Glomerular endothelial cell (primary cell): ENCODE measurements at regions not wholly inside any gene's neighbourhood (a gene's known extent, or its start where the extent isn't known, plus 50 kb on each side); places are given as distances from the start of the nearest gene placed in this dataset.

Source experiments
- DNase-seq: peaks from one replicate; pipeline ENCODE4 v3.0.0-alpha.2; 2011; ENCODE audit warnings: low read depth, low spot score; ENCODE audit errors: extremely low read depth

DNA sequence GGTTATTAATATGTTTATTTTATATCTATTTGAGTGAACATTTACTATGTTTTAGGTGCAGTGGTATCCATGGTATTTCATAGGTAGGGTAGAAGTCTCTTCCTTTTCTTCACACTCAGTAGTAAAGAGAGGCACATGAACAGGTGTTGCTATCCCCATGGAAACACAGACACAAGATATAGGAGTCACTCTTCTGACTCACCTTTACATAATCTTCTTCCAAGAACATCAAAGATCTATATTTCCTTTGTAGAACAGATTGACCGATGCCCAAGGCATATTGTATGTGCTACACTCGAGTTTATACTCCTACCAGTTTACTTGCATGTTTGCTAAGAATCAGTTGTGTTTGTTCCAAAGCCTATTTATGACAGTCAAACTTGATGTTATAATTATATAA lies 1997.4 kb downstream of the C4orf33 start:
- DNase-seq = no peak

DNA sequence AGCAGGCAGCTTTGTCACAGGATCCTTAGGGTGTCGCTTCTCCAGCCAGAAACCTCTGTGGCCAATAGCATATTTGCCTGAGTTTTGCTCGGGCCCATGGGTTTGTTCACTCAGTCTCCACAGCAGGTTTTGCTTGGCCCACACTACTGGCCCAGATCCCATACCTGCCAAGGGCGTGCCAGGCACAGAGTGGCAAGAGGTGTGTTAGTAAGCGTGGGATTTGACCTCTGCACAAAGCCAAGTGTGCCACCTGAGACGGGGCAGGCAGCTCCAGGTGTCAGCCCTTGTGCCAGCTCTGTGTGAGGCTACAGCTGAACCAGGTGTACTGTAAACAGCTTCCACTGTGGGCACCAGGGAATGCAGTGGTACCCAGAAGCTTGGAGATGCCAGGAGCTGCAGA lies 2003.0 kb downstream of the C4orf33 start:
- DNase-seq = no peak

DNA sequence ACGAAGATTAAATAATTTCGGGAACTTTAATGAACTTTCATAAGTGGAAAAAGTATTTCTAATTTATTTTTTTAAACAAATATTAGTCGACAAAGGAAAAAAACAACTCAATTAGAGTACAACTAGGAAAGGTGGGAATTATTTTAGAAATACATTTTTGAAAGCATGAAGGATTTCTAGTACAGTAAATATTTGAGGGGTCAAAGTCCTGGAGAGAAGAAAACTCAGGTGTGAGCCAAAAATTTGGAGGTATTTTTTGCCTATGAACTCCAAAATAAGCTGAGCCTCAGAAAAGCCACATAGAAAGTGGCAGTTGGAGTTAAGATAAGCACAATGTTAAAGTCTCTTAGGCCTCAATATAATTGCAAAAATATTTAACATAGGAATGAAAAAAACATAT lies 2017.3 kb downstream of the C4orf33 start:
- DNase-seq = no peak

DNA sequence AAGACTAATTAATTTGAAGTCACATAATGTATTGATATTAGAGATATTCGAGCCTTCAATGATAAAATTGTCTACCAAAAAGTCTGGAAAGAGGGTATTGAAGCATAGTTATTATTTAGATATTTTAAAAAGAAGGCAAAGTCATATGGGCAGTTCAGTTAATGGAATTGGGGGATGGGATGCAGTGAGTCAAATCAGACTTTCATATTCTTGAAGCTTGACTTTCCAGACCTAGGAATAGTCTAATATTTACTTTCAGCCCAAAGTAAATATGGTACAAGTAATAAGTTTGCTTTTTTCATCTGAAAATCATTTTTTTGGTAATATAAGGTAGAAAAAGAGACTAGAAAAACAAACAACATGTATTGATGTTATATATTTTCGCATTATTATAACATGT lies 2017.8 kb downstream of the C4orf33 start:
- DNase-seq = no peak

DNA sequence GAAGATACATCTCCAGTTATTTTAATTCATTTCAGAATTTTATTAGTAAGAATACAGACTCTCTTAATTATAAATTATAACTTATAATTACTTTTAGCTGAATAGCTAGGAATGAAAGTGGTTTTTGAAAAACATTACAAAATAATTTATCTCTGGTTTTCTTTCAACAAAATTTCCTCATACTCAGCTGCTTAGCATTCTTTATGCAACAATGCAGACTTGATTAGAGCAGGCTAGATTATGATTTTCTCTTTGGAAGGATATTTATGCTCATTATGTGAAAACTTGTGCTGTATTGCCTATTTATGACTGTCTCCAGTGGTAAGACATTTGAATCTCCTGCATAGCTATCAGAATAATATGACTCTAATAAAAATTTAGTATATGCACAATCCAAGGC lies 2023.7 kb downstream of the C4orf33 start:
- DNase-seq = no peak

DNA sequence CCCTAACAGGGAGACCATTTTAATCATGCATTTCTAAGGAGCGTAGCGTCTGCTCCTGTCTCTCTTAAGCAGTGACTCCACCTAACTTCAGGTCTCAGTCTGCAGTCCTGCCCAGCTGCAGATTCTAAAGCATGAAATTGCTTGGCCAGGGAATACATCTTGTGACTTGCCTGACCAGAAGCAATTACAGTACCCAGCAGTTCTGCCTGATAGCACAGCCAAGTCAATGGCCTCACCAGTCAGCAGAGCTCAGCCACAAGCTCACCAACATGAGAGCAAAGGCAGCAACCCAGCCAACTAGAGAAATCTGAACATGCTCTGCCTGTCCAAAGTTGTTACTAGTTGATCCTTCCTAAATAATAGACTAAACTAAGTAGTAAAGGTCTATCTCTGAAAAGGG lies 2011.9 kb upstream of the PCDH10 start:
- DNase-seq = no peak

DNA sequence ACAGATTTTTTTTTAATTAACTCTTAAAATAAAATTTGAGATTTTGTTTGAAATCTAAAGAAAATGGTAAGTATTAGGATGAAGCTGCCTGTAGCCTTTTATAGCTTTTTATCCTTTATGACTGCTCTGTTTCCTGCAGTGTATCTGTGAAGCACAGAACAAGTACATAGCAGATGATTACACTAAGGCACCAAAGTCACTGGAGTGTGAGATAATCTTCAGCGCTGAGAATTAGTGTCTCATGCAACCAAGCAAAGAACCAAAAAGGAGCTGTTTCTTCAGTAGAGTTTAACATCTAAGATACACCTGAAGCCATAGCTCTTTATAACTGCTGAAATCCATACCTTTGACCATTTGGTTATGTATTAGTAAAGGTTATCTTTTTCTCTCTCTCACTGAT lies 1989.8 kb upstream of the PCDH10 start:
- DNase-seq = no peak

DNA sequence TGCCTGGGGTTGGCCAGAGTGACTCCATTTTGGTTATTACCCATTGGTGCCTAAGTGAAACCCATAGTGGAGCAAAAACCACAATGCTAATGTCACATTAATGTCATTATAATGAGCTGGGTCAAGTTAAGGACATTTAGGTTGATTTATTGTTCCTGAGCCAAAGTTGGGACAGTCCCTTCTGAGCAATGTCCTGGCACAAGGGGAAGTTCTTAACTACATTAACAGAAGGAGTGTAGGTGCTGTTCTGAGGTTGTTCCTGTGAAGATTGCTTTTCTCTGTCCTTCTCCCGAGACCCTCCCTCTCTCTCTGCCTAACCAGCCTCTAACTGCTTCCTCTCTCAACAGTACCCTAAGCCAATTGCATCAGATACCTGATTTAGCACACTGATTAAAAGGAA lies 1956.8 kb upstream of the PCDH10 start:
- no peak for DNase-seq

DNA sequence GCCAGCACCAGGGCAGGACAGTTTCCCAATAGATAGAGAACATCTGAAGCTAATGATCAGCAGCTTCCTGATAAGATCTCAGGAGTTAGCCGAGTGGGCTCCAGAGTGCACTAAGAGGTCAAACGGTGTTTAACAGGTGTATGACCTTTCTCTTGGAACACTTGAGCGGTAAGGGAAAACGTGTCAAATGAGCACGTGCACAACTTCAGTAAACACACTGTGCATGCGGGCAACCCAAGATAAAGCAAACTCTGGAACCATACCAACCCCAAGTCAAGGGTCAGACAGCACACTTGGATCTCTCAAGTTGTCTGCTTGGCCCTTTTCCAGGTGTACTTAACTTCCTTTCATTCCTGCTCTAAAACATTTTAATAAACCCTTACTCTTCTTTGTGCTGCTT lies 1941.5 kb upstream of the PCDH10 start:
- DNase-seq = no peak

DNA sequence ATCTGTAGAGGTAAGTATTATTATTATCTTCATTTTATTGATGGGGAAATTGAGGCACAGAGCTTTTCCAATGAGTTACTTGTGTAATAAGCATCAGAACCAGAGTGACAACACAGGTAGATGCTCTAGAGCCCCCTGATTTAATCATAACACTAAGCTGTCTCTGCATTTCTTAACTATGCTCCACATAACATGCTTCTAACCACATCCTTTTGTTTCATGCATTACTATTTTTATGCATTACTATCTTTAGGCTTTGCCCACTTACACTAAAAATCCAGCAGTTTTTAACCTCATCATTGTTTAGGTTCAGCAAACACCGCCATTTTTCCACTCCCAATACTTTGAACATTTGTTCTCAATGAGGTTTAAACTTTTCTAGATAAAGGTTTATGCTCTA lies 1900.8 kb upstream of the PCDH10 start:
- DNase-seq = no peak

DNA sequence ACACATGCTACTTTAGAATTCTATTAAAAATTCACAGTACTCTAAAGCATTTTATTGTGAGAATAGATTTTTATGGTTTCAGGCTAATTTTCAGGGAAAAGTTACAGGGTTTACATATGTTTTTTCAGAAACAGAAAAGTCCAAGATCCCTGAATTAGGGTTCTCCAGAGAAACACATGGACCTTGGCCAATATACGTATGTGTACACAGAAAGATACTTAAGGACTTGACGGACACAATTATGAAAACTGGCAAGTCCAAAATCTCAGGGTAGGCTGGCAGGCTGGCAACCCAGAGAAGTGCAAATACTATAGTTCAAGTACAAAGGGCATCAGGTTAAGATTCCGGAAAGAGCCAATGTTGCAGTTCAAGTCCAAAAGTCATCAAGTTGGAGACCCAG lies 1897.8 kb upstream of the PCDH10 start:
- no peak for DNase-seq

DNA sequence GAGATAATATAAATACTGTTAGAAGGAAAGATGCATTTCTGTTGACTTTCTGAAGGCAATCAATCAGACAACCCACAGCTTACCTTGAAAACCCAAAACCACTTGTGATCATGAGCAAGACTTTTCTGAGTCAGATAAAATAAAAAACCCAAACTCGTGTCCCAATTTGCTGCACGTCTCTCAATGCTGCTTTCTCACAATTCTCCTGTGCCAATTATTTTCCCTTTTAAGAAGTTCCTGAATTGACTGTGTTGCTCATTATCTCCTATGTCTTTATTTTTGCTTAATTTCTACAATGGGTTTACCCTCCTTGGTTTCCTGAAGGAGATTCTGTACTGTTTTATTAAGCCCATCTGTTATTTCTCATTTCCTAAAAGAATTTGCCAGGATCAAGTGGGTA lies 1891.9 kb upstream of the PCDH10 start:
- DNase-seq = no peak

DNA sequence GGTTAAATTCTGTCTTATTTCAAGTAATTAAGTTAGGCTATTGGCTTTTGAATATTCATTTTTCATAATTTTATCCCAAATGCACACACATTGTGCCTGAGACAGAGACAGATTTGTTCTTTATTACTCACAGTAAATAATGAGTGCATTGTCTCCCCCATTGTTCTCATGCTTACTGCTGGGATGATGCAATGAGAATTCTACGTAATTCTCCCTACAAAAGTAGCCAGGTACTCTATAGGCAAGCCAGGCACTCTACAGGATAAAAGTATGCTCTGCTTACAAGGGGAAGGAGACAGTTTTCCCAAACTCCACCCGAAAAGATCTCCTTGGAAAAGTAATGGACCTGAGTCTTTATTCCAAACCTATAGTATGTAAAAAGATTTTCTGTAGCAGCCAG lies 1890.7 kb upstream of the PCDH10 start:
- DNase-seq = no peak

DNA sequence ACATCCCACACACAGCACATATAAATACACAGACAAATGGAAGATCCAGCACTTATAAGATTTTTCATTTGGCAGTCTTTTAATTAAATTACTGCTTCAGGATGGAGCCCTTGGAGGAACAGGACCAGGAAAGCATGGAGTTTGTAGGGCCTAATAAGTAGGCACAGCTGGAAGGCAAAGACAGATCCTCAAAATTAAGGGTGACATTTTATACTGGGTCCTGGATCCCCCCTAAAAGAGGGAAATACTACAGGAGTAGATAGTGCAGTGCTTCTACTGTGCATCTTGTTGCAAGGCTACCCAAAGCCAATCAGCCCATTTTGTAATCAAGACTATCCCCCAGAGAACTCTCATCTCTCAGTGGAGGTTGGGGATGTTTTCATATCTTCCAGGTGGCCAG lies 1860.7 kb upstream of the PCDH10 start:
- DNase-seq = no peak

DNA sequence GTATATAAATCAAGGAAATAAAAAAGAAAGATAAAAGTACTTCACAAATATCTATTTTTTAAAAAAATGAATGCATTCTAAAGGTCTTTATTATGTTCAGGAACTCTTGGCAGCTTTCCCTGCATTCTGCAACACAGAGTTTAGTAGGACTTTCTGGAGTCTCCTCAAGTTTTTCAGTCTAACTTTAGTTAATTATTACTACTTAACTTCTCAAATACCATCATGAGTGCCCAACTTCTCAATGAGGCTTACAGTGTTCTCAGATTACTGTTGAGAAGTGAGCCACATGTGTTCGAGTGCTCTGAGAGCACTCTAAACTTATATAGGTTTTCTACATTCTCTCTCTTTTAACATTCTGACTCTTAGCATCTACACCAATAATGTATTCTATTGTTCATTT lies 1852.9 kb upstream of the PCDH10 start:
- DNase-seq = no peak

DNA sequence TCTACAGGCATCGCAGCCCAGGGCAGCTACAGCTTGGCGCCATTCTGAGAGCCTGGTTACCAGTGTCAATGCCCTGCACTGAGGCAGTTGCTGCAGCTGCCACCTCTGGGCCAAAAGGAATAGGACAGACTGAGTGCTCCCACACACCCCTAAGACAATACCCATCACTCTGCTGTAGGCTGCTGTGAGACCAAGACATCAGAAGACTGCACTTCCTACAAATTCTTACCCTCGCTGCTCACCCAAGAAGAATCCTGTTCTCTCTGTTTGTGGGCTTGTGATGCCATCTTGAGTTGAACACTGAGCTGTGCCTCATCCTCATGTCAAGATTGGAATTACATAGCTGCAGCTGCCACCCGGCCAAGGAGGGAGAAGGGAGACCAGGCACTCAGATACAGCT lies 1847.0 kb upstream of the PCDH10 start:
- no peak for DNase-seq

DNA sequence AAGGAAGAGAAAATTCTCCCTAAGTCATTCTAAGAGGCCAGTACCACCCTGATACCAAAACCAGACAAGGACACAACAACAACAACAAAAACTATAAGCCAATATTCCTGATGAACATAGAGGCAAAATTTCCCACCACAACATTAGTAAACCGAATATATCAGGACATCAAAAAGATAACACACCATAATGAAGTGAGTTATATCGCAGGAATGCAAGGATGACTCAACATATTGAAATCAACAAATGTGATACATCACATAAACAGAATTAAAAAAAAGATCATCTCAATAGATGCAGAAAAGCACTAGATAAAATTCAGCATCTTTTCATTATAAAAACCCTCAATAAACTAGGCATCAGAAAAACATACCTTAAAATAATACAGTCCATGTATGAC lies 1844.4 kb upstream of the PCDH10 start:
- DNase-seq = no peak

DNA sequence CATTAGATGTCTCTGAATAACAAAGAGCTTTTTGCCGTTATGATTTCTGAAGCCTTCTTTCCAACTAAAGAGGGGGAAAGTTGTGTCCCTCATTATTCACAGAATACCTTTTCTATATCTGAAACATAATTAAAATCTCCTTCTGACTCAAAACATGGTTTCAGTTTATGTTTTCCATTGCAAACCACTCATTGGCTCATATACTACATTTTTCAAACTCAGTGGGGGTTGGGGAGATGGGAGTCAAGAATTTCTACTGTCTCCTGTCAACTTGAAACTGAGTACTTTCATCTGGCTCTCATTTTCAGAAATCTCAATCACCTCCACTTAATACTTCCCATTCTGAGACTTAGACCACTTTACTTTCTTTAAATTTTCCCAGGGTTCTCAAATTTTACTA lies 1839.5 kb upstream of the PCDH10 start:
- no peak for DNase-seq

DNA sequence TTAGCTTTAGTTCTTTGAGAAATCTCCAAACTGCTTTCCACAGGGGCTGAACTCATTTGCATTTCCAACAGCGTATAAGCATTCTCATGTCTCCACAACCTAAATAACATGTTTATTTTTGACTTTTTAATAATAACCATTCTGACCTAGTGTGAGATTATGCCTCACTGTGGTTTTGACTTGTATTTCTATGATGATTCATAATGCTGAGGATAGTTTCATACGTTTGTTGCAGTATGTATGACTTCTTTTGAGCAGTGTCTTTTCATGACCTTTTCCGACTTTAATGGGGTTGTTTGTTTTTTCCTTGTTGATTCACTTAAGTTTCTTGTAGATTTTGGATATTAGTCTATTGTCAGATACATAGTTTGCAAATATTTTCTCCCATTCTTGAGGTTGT lies 1833.0 kb upstream of the PCDH10 start:
- DNase-seq = no peak

DNA sequence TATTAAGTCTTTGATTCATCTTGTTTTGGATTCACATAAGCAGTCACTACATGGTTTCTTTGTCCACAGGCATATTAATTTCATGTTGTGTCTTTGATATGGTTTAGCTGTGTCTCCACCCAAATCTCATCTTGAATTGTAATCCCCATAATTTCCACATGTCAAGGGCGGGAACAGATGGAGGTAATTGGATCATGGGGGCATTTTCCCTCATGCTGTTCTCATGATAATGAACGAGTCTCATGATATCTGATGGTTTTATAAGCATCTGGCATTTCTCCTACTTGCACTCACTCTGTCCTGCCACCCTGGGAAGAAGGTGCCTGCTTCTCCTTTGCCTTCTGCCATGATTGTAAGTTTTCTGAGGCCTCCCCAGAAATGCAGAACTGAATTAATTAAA lies 1811.2 kb upstream of the PCDH10 start:
- no peak for DNase-seq

DNA sequence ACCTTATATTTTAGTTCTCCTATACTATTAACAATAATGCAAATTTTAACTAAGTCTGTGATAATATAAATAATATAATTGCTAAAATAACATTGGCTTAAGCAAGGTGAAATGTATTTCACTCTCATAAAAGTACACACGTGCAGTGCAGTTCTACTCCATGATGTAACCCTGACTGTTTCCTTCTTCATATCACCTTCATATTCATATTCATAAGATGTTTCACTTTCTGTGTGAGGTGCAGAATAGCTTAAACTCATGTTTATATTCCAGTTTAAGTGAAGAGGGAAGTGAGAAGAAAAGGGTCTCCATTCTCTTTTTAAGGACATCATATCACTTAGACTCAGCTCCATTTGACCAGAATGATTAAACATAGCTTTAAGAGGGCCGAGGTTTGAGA lies 1810.0 kb upstream of the PCDH10 start:
- no peak for DNase-seq

DNA sequence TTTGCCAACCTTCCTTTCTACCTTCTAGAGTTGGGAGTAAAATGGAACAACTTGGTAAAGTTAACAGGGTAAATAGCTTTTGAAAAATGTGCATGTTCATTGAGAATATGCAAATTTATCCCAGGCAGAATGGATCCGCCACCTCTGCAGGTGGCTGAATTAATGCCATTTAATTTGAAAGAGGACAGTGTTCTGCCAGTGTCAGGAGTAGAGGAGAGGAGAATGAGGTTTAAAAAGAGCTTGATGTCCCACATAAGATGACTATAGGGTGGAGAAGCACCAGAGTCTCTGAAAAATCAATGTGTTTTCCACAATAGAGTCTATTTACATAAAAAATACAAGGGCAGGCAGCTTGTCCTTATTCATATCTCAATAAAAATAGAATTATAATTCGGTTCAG lies 1804.3 kb upstream of the PCDH10 start:
- DNase-seq = no peak

DNA sequence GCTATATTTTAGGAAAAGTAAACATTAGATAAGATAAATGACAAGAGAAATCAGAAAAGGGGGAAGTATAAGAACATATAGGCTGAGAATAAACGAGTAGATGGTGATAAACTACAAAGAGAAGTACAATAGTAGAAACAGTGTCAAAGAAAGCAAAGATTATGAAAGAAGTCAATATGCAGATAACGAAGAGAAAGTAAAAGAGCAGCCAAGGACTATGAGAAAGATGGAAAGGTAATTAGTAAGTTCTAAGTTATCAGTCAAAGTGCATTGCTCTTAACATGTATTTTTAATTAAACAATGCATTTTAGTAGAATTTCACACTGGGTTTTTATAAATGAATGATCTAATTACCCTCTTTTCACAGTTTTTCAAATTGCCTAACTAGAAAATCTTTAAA lies 1801.3 kb upstream of the PCDH10 start:
- DNase-seq = no peak

DNA sequence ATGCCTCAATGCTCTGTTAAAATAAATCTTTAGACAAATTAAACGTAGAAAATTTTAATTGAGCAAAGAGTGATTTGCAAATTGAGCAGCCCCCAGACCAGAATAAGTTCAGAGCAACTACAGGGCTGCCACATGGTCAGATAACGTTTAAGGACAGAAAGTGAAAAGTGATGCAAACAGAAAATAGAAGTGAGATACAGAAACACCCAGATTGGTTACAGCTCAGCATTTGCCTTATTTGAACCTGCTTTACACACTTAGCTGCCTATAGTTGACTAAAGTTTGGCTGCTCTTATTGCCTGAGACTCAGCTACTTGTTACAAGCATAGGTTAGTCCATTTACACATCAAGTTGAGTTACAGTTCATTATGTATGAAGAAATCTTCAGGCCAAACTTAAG lies 1800.8 kb upstream of the PCDH10 start:
- no peak for DNase-seq
